Skeletal muscle tissue (tissue), 3 donors: ENCODE measurements at regions not wholly inside any gene's neighbourhood (a gene's known extent, or its start where the extent isn't known, plus 50 kb on each side); places are given as distances from the start of the nearest gene placed in this dataset.

Experiments used
- H3K27ac ChIP-seq: one replicate; pipeline ENCODE4 v1.7.0; 2013; ENCODE audit warnings: mild to moderate bottlenecking, low read depth, low read length, inconsistent platforms
- H3K27me3 ChIP-seq, 3 donors: one replicate each; pipeline ENCODE4 v1.7.0; 2013; ENCODE audit warnings: low read length in 3 of 3; ENCODE audit not compliant: control insufficient read depth in 3 of 3, insufficient read depth in 3 of 3
- H3K36me3 ChIP-seq, 3 donors: one replicate each; pipeline ENCODE4 v1.7.0; 2013; ENCODE audit warnings: low read length in 3 of 3; ENCODE audit not compliant: control insufficient read depth in 3 of 3, insufficient read depth in 3 of 3
- H3K4me1 ChIP-seq, 3 donors: one replicate each; pipeline ENCODE4 v1.7.0; 2013; ENCODE audit warnings: low read length in 3 of 3, mild to moderate bottlenecking in 3 of 3; ENCODE audit not compliant: control insufficient read depth in 3 of 3, insufficient read depth in 3 of 3
- H3K4me3 ChIP-seq, 3 donors: one replicate each; pipeline ENCODE4 v1.7.0; 2013; ENCODE audit warnings: low read length in 3 of 3
- H3K9ac ChIP-seq, 3 donors: one replicate each; pipeline ENCODE4 v1.7.0; 2013; ENCODE audit warnings: low read length in 3 of 3, mild to moderate bottlenecking in 3 of 3, moderate library complexity in 2 of 3, low read depth in 1 of 3
- H3K9me3 ChIP-seq, 3 donors: one replicate each; pipeline ENCODE4 v1.7.0; 2013; ENCODE audit warnings: low read length in 3 of 3; ENCODE audit not compliant: control insufficient read depth in 3 of 3
- donor health status: Osteomylitis.

GRCh38 chrX:20437683-20438082 lies 171.0 kb upstream of the RPS6KA3 start:
- Histone ChIP-seq H3K4me1 (peaks cover 0 to 3% (median 0%) of the 10 kb centered on the region in 3 donors), H3K27me3 (no peaks in the 10 kb centered on the region), H3K27ac (no peak overlapping the region), H3K9me3 (no peaks in the 10 kb centered on the region), H3K4me3 (no peak overlapping the region), H3K36me3 (no peaks in the 10 kb centered on the region), H3K9ac (no peak overlapping the region)

- no peaks in the 10 kb centered on the region for H3K27me3 ChIP-seq
- no peak overlapping the region for H3K4me3 ChIP-seq
- no peak overlapping the region for H3K27ac ChIP-seq
- H3K9ac ChIP-seq: no peak overlapping the region
- no peaks in the 10 kb centered on the region for H3K9me3 ChIP-seq
- no peaks in the 10 kb centered on the region for H3K4me1 ChIP-seq
- H3K36me3 ChIP-seq: no peaks in the 10 kb centered on the region
Measured at GRCh38 chrX:20435913-20436312, 169.2 kb upstream of the RPS6KA3 start.

GRCh38 chrX:20434986-20435385 lies 168.3 kb upstream of the RPS6KA3 start:
- Histone ChIP-seq H3K9me3 (no peaks in the 10 kb centered on the region), H3K27ac (no peak overlapping the region), H3K9ac (no peak overlapping the region), H3K36me3 (no peaks in the 10 kb centered on the region), H3K27me3 (no peaks in the 10 kb centered on the region), H3K4me1 (no peaks in the 10 kb centered on the region), H3K4me3 (no peak overlapping the region)

DNA sequence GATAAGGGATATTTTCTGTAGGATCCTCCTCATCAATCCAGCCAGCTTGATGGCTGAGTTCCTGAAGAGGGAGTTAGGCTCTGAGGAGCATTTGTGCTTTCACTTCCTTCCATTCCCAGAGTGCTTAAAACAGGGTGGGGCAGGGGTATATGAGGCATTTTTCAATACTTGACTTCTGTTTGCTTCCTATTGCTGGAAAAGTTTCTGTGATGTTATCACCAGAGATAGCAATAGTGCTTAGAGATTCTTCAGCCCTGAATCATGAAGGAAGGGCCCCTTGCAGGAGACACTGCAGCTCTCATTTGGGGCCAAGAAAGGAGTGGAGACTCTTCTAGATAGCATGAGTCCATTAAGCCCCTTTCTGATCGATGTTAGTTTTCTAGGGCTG lies 166.7 kb upstream of the RPS6KA3 start:
- Histone ChIP-seq H3K27me3 (no peaks in the 10 kb centered on the region), H3K4me1 (no peaks in the 10 kb centered on the region), H3K9ac (no peak overlapping the region), H3K9me3 (no peaks in the 10 kb centered on the region), H3K36me3 (no peaks in the 10 kb centered on the region), H3K4me3 (no peak overlapping the region), H3K27ac (no peak overlapping the region)

DNA sequence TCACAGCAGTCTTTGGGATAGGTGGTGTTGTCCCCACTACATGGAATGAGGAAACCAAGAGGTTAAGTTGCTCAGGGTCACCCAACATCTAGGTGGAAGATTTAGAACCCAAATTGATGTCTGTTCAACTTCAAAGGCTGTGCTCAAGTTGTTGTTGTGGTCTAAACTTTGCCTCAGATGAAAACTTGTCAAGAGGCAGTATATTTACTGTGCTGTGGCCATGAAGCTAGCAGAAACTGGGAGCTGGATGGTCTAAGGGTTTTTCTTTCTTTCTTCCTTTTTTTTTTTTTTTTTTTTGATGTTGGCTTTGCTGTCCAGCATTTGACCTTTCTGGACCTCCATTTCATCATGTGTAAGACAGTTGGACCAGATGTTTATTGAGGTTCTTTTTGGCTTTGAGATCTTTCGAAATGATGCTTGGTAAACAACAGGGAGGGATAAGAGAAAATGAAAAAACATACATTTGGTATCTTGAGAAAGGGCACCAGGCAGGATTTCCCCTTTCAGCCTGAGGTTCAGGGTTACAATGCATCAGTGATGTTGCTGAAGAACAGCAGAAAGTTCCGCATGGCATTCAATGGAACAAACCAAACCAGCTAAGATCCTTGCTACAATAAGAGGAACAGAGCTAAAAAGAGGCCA lies 166.2 kb upstream of the RPS6KA3 start:
- H3K4me3 ChIP-seq: no peak overlapping the region

GRCh38 chrX:20432048-20432447 lies 165.3 kb upstream of the RPS6KA3 start:
- Histone ChIP-seq H3K36me3 (no peaks in the 10 kb centered on the region), H3K27me3 (no peaks in the 10 kb centered on the region), H3K4me1 (no peaks in the 10 kb centered on the region), H3K9me3 (no peaks in the 10 kb centered on the region), H3K9ac (no peak overlapping the region), H3K27ac (no peak overlapping the region), H3K4me3 (no peak overlapping the region)

More for the DNA sequence above, 166.2 kb upstream of the RPS6KA3 start:
- no peaks in the 10 kb centered on the region for H3K4me1 ChIP-seq
- no peak overlapping the region for H3K9ac ChIP-seq
- no peaks in the 10 kb centered on the region for H3K36me3 ChIP-seq
- H3K27me3 ChIP-seq: no peaks in the 10 kb centered on the region
- H3K9me3 ChIP-seq: no peaks in the 10 kb centered on the region
- no peak overlapping the region for H3K27ac ChIP-seq

DNA sequence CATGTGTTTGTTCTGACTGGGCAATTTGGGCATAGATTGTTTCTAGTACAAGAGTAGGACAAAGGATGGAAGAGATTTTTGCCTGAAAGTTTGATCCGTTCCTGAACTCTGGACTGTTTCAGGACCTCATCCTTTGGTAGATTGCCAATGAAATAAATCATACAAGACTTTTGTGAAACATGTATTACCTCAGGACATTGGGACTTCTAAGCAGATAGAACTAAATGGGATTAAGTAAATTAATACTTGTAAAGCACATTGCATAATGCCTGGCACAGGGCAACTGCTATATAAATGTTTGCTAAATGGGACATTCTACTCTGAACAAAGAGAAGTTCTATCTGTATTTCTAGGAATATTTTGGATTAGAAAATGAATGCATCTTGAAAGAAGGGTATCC lies 164.8 kb upstream of the RPS6KA3 start:
- Histone ChIP-seq H3K4me1 (no peaks in the 10 kb centered on the region), H3K27ac (no peak overlapping the region), H3K9me3 (no peaks in the 10 kb centered on the region), H3K27me3 (no peaks in the 10 kb centered on the region), H3K36me3 (no peaks in the 10 kb centered on the region), H3K4me3 (no peak overlapping the region), H3K9ac (no peak overlapping the region)

- Histone ChIP-seq H3K9ac (no peak overlapping the region), H3K9me3 (no peaks in the 10 kb centered on the region), H3K27ac (no peak overlapping the region), H3K4me3 (no peak overlapping the region), H3K27me3 (no peaks in the 10 kb centered on the region), H3K4me1 (no peaks in the 10 kb centered on the region), H3K36me3 (no peaks in the 10 kb centered on the region)
Measured at GRCh38 chrX:20427173-20427770, 160.6 kb upstream of the RPS6KA3 start.

DNA sequence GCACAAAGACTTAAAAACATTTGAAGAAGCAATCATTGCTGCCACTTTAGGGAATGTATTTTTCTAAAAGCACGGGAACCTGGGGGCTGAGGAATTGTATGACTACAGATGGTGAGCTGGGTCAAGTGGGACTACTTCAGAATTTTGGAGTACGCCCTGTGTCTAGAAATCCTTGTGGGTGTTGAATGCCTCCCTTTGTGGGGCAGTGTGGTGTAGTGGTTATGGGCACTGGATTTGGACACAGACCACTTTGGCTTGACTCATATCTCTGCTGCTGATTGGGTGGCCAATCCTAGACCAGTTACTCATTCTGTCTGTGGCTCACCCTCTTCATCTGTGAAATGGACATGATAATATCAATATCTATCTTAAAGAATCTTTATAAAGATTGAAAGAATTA lies 155.0 kb upstream of the RPS6KA3 start:
- no peak overlapping the region for H3K4me3 ChIP-seq
- no peaks in the 10 kb centered on the region for H3K36me3 ChIP-seq
- no peaks in the 10 kb centered on the region for H3K27me3 ChIP-seq
- no peak overlapping the region for H3K9ac ChIP-seq
- no peaks in the 10 kb centered on the region for H3K4me1 ChIP-seq
- no peak overlapping the region for H3K27ac ChIP-seq
- no peaks in the 10 kb centered on the region for H3K9me3 ChIP-seq

DNA sequence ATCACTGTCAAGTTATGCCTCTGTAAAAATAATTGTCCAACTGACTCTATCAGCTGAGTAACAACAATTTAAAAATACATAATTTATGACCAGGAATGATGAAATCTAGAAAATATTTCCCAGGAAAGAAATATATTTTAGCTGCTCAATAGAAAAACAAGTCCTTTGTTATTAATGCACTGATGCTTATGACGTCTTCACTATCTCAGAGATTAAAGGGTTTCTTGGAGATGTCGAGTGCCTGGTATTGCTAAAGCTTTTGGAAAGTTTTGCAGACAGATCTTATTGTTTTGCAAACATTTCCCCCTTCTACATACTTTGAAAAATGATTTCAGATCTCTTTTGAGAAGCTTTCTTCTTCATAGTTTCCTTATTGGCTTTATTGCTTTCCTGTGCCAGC lies 154.6 kb upstream of the RPS6KA3 start:
- Histone ChIP-seq H3K9me3 (no peaks in the 10 kb centered on the region), H3K9ac (no peak overlapping the region), H3K27me3 (no peaks in the 10 kb centered on the region), H3K4me1 (no peaks in the 10 kb centered on the region), H3K4me3 (no peak overlapping the region), H3K27ac (no peak overlapping the region), H3K36me3 (no peaks in the 10 kb centered on the region)
